ENCODE measurements at regions not wholly inside any gene's neighbourhood (a gene's known extent, or its start where the extent isn't known, plus 50 kb on each side); places are given as distances from the start of the nearest gene placed in this dataset.

- TF ChIP-seq USF2 (IDR thresholded peaks at IDR 0.05; ENCODE audit: low read length) = no peak
- TF ChIP-seq, protein P1, sequence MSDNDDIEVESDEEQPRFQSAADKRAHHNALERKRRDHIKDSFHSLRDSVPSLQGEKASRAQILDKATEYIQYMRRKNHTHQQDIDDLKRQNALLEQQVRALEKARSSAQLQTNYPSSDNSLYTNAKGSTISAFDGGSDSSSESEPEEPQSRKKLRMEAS (IDR thresholded peaks at IDR 0.05) = no peak
- TF ChIP-seq YY1 (IDR thresholded peaks at IDR 0.05; ENCODE audit: low read depth, low read length) = no peak
- no peak for TF ChIP-seq RBBP5 (IDR thresholded peaks at IDR 0.05; ENCODE audit: borderline replicate concordance, low read depth, low read length)
- TF ChIP-seq RNF2 (IDR thresholded peaks at IDR 0.05; ENCODE audit: borderline replicate concordance, low read depth, low read length, missing control alignments, poor library complexity, severe bottlenecking) = no peak
Measured at GRCh38 chr4:33057736-33058135, 2337.6 kb downstream of the PCDH7 start (continued).
